IPS-NIHi7 (cell line): ENCODE measurements at regions not wholly inside any gene's neighbourhood (a gene's known extent, or its start where the extent isn't known, plus 50 kb on each side); places are given as distances from the start of the nearest gene placed in this dataset.

Source experiments
- DNase-seq: peaks from one replicate; pipeline ENCODE4 v3.0.0; 2012; ENCODE audit warnings: mixed read lengths; ENCODE audit errors: extremely low spot score

DNA sequence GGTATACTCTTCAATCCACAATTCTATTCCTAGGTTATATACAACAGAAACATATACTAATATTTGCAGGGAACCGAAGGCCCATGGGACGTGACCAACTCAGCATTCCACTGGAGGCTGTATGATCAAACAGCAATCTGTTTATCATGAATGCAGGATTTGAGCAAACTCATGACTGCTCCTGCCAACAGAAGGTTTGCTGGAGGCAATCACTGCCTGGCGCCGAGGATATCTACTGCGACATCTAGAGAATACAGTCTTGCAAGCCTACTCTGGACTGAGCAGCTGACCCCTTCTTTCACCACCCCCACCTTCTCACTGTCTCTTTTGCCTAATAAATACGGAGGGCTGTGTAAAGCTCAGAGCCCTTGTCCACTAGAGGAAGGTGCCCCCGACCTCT, 90.5 kb upstream of the CDH10 start:
- DNase-seq: no peak

DNA sequence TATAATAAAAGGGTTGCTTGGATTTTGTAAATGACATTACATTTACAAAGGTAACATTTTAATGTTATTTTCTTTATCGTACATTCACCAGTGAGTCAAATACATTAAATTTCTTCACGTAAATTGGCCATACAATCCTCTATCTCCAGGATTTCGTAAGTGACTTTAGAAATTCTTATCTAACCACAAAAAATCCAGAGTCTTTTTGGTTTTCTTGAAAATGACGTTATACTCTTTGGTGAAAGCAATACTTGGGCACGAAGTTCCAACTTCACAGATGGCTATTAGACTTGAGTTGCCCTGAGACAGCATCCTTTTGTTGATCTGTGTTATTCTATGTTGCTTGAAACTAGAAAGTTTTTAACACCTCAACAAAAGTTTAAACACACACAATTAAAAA, 87.4 kb upstream of the CDH10 start:
- DNase-seq: no peak

DNA sequence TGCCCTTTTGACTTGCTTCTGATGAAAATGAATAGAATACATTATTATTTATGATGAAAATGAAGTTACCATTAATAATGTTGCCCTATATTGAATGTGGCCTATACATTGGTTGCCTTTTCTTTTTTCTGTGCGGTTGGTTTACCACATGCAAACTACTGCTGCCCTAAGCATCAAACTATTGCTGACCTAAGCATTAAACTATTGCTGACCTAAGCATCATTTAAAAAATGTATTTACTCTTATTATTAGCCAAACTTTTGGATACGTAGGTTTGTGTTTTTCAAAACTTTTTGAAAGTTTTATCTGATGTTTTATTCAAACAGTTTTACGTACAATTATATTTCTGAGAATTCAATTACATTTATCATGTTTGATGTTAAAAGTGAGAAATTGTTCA, 76.0 kb upstream of the CDH10 start:
- no peak for DNase-seq

DNA sequence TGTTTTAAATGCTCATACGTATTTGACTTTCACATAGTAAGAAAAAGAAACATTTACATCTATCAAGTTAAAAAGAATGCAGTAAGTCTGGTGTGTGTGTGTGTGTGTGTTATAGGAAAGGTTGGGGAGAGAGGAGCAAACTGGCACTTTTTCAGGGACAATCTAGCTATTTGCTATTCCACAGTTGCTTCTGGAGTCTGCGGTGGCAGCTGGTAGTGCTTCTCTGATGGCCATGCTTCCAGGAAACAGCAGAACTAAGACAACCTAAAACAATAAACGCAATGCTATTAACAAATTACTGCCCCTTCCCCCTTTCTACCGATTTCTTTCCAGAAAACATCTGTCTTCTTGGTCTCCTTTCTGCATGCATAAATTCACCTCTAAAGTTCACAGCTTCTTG, 70.0 kb upstream of the CDH10 start:
- no peak for DNase-seq

DNA sequence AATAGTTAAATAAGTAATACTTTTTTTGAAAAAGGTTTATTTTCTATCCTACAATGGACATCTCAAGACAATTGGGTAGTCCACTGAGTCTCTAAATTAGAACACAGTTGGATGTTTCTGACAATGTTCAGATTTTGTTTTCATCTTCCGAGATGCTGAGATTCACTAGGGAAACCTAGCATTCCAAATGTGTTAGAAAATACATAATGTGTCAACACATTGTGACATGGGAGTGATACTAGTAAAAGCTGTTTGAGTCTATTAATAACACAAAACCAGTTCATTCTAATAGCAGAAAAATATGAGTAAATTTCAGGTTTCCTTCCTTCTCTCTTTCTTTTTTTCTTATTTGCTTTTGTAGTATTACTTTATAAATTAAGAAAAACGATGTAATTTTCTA, 68.2 kb upstream of the CDH10 start:
- DNase-seq: no peak

DNA sequence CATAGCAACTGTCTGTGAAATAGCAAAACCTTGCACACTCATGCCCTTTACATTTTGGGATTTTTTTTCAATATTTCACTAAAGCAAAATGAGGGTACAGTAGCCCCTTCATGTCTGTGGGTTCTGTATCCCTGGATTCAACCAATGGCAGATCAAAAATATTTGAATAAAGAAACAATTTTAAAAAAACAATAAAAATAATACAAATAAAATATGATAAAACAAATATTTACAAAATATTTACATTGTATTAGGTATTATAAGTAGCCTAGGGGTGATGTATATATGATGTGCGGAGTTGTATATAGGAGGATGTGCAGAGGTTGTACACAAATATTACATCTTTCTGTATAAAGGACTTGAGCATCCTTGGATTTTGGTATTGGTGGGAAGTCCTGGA, 67.3 kb upstream of the CDH10 start:
- no peak for DNase-seq

DNA sequence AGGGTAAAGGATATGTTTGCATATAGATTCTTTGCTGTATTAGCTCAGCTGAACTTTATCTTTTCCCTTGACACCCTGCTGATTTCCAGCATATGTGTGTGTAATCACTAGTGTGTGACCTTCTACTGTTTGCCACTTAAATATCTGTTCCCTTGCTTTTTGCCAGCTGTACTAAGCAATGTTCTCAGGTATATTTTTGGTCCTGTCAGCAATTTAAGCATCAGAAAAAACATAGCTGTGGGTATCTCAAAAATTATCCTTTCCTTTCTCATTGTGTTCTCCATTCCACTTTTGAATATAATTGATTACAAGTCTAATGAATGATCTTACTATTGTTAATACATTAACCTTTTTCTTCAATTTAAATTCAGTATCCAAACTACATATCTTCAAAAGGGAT, 59.2 kb upstream of the CDH10 start:
- DNase-seq: no peak
